Stimulated activated CD4-positive, alpha-beta T cell treated with anti-CD3 and anti-CD28 coated beads, Interleukin-4, amount 100 ng/mL, for 24 hours (primary cell): ENCODE measurements at regions not wholly inside any gene's neighbourhood (a gene's known extent, or its start where the extent isn't known, plus 50 kb on each side); places are given as distances from the start of the nearest gene placed in this dataset.
"Not testable (repeated sequence)": the region's sequence is repeated elsewhere in the genome, so short reads cannot be mapped to it uniquely, and the experiment has no call there.

Source experiments
- DNase-seq: peaks from one replicate; pipeline ENCODE4 v3.0.0-alpha.2; 2020

DNA sequence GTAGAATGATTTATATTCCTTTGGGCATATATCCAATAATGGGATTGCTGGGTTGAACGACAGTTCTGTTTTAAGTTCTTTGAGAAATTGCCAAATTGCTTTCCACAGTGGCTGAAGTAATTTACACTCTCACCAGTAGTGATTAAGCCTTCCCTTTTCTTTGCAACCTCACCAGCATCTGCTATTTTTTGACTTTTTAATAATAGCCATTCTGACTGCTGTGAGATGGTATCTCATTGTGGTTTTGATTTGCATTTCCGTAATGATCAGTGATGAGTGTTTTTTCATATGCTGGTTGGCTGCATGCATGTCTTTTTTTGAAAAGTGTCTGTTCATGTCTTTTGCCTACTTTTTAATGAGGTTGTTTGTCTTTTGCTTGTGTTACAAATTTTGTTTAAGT is 233.8 kb downstream of the SNX19 start:
- DNase-seq: not testable (repeated sequence)

DNA sequence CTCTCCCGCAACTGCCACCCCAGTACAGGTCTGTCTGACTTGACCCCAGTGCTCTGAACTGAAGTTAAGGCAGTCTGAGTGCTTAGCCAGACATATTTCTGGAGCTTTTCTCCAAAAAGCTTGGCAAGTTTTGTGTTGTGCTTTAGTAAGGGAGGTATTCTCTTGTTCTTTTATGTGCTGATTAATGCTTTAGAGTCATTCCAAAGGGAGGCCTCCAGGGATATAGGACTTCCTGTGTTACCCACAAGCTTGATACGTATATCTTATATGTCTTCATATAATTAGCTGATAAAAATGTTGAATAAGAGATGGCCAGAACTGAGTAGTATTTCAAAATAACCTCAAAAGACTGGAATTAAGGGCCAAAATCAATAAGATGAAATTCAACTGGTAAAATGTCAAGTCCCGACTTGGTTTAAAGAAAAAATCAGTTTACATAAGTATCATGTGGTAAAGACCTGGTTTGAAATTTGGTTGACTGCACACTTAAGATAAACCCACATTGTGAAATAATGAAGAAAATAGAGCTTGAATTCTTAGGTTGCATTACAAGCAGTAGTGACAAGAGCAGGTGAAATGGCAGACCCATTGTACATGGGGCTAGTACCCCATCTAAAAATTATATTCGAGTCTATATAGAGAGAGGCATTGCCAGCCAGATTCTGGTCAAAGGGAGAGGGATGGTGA is 226.9 kb downstream of the SNX19 start:
- DNase-seq: no peak

GRCh38 chr11:130691581-130691980 is 224.7 kb downstream of the SNX19 start:
- DNase-seq: no peak

DNA sequence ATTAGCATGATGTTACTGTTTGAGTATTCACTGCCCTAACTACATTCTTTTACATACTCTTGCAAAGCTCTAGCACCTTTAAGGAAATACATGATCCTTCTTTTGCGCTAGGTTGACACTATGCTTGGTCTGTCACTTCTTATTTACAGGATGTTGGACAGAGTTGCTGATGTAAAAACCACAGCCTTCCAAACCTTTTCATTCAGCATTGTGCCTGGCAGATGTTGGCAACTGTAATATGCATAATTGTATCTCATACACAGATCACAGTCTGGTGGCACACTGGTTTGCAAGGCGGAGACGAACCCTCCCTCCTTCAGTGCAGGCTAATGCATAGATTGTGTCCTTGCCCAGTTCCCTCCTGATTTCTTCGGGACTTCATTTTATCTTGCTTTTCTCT is 224.1 kb downstream of the SNX19 start:
- DNase-seq: no peak

DNA sequence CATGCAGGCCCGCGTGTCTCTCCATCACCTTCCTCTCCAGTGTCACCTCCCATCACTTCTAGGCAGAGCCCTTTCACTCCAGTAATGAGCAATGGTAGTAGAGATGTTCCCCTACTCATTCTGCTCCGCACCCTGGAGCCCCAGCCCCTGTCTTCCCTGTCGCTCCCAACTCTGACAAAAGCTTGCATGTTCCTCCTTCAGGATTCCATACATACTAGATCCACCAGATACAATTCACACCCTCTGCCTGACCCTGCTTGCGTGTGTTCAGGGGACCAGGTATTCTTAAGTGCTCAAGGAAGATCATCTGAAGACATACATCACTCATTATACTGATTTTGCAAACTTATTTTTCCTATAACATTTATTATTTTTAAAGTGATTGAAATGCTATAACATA is 222.7 kb downstream of the SNX19 start:
- DNase-seq: no peak

GRCh38 chr11:130694488-130695045 is 221.7 kb downstream of the SNX19 start:
- no peak for DNase-seq

GRCh38 chr11:130698174-130698573 is 218.1 kb downstream of the SNX19 start:
- DNase-seq: no peak

- no peak for DNase-seq
Observed at GRCh38 chr11:130699561-130699960, 216.7 kb downstream of the SNX19 start.

DNA sequence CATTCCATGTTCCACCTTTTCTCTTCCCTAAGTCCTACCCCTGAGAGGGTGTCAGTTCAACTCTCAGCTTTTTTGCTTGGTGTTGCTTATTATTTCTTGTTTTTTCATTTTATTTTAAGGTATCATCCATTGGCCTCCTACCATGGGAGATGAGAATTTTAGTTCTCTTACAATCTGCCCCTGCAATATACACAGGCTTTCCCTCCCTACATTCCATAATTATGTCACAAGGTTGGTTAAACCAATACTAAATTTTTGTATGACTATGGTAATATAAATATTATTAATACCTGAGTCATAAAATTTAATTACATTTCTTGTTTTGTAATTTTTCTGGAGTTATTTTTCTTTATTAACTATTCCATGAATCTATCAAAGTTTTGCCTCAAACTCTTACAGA is 216.2 kb downstream of the SNX19 start:
- no peak for DNase-seq

DNA sequence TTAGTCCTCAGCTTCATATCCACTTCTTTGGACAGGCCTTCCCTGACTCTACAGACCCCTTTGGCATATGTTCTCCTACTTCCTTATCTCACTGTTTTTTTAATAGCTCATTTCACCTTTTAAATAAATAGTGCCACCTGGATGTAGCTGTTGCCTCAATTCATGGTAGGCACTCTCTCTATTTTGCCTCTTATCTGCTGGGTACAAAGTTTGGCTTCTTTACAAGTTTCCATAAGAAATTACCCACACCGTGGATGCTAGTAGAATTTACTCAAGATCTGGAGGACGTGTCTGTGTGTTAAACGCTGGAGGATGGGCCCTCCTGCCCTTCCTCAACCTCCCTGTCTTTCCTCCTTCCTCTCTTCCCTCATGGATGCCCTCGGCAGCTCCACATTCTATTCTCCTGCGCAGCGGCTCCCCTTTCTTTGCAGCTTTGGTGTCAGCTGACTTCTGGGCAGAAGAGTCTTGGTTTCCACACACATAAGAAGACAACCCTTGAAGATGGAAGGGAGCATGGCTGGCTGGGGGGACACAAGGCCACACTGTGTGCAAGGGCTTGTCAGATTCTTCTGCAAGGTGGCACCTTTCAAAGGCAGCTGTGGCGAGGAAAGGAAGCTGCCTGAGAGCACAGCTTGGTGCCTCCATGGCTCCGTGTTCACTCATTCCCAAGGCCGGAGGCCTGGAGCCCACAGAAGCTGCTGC is 212.6 kb downstream of the SNX19 start:
- DNase-seq: no peak

- no peak for DNase-seq
Observed at GRCh38 chr11:130705670-130706421, 210.4 kb downstream of the SNX19 start.

- DNase-seq: no peak
Observed at GRCh38 chr11:130706572-130706971, 209.7 kb downstream of the SNX19 start.

DNA sequence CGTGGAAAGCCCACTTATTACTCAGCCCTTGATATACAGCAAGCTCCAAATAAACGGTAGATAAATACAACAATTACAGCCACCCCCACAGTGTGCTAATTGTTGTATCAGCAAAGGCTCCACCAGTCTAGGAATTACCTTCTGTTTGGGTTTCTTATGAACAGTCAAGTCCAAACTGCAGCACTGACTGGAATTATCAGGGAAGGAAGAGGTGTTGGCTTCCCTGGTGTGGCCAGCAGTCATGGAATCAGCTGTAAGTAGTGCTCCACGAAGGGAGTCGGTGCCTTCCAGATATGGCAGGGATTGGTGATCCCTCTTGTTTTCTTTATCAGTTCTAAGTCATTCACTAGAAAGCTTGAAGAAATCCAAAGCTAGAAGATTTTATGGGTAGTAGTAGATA is 209.1 kb downstream of the SNX19 start:
- DNase-seq: no peak

DNA sequence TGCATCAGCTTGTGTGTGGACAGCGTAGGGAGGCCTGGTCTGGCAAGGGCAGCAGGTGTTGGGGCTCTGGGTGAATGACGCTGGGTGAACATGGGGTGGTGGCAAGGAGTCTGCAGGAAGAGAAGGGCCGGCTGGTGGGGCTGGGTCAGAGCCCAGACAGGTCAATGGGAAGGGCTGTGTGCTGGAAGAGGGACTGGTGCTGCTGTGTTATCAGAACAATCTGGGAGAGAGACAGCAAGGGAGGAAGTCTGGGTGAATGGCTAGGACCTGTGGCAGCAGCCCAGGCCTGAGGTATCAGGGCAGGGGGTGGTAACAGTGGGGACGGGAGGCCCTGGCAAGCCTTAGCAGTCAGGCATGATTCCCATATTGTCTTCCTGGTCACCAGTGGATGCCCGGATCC is 206.7 kb downstream of the SNX19 start:
- DNase-seq: no peak

- no peak for DNase-seq
Observed at GRCh38 chr11:130710021-130710420, 206.3 kb downstream of the SNX19 start.

GRCh38 chr11:130710497-130711012 is 205.7 kb downstream of the SNX19 start:
- DNase-seq: no peak

- no peak for DNase-seq
Observed at GRCh38 chr11:130711193-130711592, 205.1 kb downstream of the SNX19 start.

DNA sequence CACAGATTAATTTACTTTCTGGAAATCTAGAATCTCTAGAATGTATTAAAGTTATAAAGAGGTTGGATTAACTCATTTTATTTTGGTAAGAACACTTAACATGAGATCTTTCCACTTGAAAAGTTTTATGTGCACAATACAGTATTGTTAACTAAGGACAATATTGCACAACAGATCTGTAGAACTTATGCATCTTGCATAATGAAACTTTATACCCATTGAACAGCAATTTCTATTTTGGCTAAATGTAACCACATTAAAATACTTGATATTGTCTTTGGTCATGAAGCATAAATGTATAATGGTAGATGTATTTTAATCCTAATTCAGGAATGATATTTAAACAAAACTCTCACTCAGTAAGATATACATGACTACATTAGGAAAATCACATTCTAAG is 203.8 kb downstream of the SNX19 start:
- DNase-seq: no peak

DNA sequence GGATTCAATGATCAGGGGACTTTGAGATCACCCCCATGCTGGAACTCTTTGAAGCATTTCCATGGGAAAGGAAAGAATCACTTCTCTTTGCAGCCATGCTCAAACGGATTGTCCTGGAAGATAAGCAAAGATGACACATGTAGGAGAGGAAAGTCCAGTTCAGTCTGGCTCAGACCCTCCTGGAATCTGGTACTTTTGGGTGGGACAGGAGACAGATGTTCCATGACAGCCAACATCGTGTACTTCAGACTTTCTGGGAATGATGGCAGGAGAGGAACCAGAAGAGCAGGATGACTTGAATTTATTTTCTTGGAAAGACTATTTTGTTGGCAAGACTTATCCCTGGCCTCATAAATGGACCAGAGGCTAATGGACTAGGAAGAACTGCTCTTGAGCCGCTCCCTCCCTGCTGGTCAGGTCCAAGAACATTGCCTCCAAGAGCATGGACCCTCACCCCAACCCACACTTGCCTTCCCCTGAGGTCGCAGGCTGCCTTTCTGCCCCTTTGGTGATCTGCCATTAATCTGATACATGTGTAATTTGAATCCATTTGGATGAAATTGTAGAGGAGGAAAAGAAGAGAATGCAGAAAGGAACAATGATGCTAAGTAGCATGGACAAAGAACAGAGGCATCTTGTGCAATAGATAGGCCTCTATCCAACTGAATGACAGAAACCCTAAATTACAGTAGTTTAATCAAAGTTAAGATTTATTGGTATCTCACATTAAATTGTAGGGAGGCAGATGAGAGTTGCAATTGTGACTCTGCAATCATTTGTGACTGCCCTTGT is 201.0 kb downstream of the SNX19 start:
- DNase-seq: no peak

DNA sequence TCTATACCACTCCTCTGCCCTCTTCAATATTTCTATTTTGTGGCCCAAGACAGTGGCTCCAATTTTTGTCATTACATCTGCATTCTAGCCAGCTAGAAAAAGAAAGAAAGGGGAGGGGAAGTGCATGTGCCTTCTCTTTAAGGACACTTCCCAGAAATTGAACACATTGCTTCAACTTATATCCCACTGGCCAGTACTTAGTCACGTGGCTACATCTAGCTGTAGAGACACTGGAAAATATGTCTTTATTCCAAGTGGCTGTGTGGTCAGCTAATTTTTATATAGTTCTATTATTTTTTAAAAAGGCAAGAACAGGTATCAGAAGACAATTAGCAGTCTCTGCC is 200.4 kb downstream of the SNX19 start:
- DNase-seq: no peak

DNA sequence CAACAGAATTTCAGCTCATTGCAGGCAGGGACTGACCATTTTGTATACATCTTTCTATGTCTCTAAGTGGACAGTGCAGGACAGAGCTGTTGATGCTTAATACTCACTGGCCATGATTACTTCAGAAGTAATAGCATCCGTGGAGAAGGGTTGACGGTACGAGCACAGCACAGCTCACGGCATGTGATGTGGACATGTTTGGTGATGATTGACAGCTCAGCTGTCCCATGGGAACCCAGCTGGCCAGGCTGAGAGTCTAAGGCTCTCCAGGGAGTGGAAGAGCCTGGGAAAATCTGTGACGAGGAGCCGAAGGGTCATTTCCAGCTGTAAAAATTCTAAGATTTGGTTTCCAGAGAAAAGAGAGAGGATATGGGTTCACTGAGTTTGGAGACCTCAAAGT is 198.2 kb downstream of the SNX19 start:
- DNase-seq: no peak

GRCh38 chr11:130719220-130719915 is 196.9 kb downstream of the SNX19 start:
- DNase-seq: no peak
